ENCODE measurements at regions not wholly inside any gene's neighbourhood (a gene's known extent, or its start where the extent isn't known, plus 50 kb on each side); places are given as distances from the start of the nearest gene placed in this dataset.

GRCh38 chr6:142653710-142654420 is 291.1 kb downstream of the HIVEP2 start:
- no peak for DNase-seq
- H3K9me3 Mint-ChIP-seq: no peaks in the 10 kb centered on the region
- no peak overlapping the region for H3K27ac Mint-ChIP-seq
- H3K4me1 Mint-ChIP-seq: no peaks in the 10 kb centered on the region
- no peaks in the 10 kb centered on the region for H3K36me3 Mint-ChIP-seq (ENCODE audit: low read depth)
- peaks cover 2% of the 10 kb centered on the region for H3K27me3 Mint-ChIP-seq
- no peak overlapping the region for H3K4me3 Mint-ChIP-seq
- ChIA-PET POLR2A (no interaction called here), CTCF (no interaction called here)

GRCh38 chr6:142659661-142660060 is 285.3 kb downstream of the HIVEP2 start:
- Mint-ChIP-seq H3K4me3 (no peak overlapping the region), H3K4me1 (no peaks in the 10 kb centered on the region), H3K27me3 (no peaks in the 10 kb centered on the region), H3K27ac (no peak overlapping the region), H3K36me3 (ENCODE audit: low read depth) (peaks cover 2% of the 10 kb centered on the region), H3K9me3 (peaks cover 4% of the 10 kb centered on the region)
- ChIA-PET CTCF (no interaction called here), POLR2A (no interaction called here)
- no peak for DNase-seq

GRCh38 chr6:142665393-142665792 is 279.6 kb downstream of the HIVEP2 start:
- POLR2A ChIA-PET: no interaction called here

GRCh38 chr6:142666599-142667185 is 278.3 kb downstream of the HIVEP2 start:
- no peak for DNase-seq
- ChIA-PET POLR2A (no interaction called here), CTCF (no interaction called here)
- Mint-ChIP-seq H3K36me3 (ENCODE audit: low read depth) (peaks cover 2% of the 10 kb centered on the region), H3K4me1 (no peaks in the 10 kb centered on the region), H3K9me3 (peaks cover 6% of the 10 kb centered on the region), H3K4me3 (no peak overlapping the region), H3K27me3 (peaks cover under 1% of the 10 kb centered on the region), H3K27ac (no peak overlapping the region)

More at GRCh38 chr6:142665393-142665792, 279.6 kb downstream of the HIVEP2 start:
- DNase-seq: no peak
- CTCF ChIA-PET: no interaction called here
- Mint-ChIP-seq H3K27ac (no peak overlapping the region), H3K9me3 (peaks cover 4% of the 10 kb centered on the region), H3K4me3 (no peak overlapping the region), H3K27me3 (no peaks in the 10 kb centered on the region), H3K4me1 (no peaks in the 10 kb centered on the region), H3K36me3 (ENCODE audit: low read depth) (peaks cover 2% of the 10 kb centered on the region)

GRCh38 chr6:142669471-142670351 is 275.3 kb downstream of the HIVEP2 start:
- H3K36me3 Mint-ChIP-seq (ENCODE audit: low read depth): no peaks in the 10 kb centered on the region
- CTCF ChIA-PET: no interaction called here
- POLR2A ChIA-PET: no interaction called here
- no peaks in the 10 kb centered on the region for H3K4me1 Mint-ChIP-seq
- peaks cover 2% of the 10 kb centered on the region for H3K9me3 Mint-ChIP-seq
- DNase-seq: no peak
- H3K27ac Mint-ChIP-seq: no peak overlapping the region
- H3K4me3 Mint-ChIP-seq: no peak overlapping the region
- H3K27me3 Mint-ChIP-seq: peaks cover 11% of the 10 kb centered on the region

GRCh38 chr6:142671791-142672190 is 273.2 kb downstream of the HIVEP2 start:
- ChIA-PET CTCF (no interaction called here), POLR2A (no interaction called here)
- Mint-ChIP-seq H3K4me1 (no peaks in the 10 kb centered on the region), H3K27me3 (peaks cover 17% of the 10 kb centered on the region), H3K36me3 (ENCODE audit: low read depth) (no peaks in the 10 kb centered on the region), H3K4me3 (no peak overlapping the region), H3K9me3 (peaks cover 2% of the 10 kb centered on the region), H3K27ac (no peak overlapping the region)
- no peak for DNase-seq

- H3K36me3 Mint-ChIP-seq (ENCODE audit: low read depth): no peaks in the 10 kb centered on the region
- H3K4me1 Mint-ChIP-seq: peaks cover 3% of the 10 kb centered on the region
- H3K27ac Mint-ChIP-seq: no peak overlapping the region
- DNase-seq: no peak
- POLR2A ChIA-PET: no interaction called here
- peaks cover 2% of the 10 kb centered on the region for H3K9me3 Mint-ChIP-seq
- no peak overlapping the region for H3K4me3 Mint-ChIP-seq
- CTCF ChIA-PET: no interaction called here
- H3K27me3 Mint-ChIP-seq: peaks cover 20% of the 10 kb centered on the region
Observed at GRCh38 chr6:142675517-142675916, 269.5 kb downstream of the HIVEP2 start.

GRCh38 chr6:142676027-142676443 is 268.9 kb downstream of the HIVEP2 start:
- ChIA-PET POLR2A (no interaction called here), CTCF (no interaction called here)
- H3K9me3 Mint-ChIP-seq: peaks cover 2% of the 10 kb centered on the region
- no peak for DNase-seq
- peaks cover 20% of the 10 kb centered on the region for H3K27me3 Mint-ChIP-seq
- no peak overlapping the region for H3K4me3 Mint-ChIP-seq
- H3K36me3 Mint-ChIP-seq (ENCODE audit: low read depth): no peaks in the 10 kb centered on the region
- peaks cover 3% of the 10 kb centered on the region for H3K4me1 Mint-ChIP-seq
- no peak overlapping the region for H3K27ac Mint-ChIP-seq

- H3K27ac Mint-ChIP-seq: no peak overlapping the region
- ChIA-PET CTCF (no interaction called here), POLR2A (no interaction called here)
- no peaks in the 10 kb centered on the region for H3K9me3 Mint-ChIP-seq
- H3K36me3 Mint-ChIP-seq (ENCODE audit: low read depth): no peaks in the 10 kb centered on the region
- H3K4me1 Mint-ChIP-seq: peaks cover 3% of the 10 kb centered on the region
- H3K4me3 Mint-ChIP-seq: no peak overlapping the region
- no peak for DNase-seq
- peaks cover 19% of the 10 kb centered on the region for H3K27me3 Mint-ChIP-seq
Observed at GRCh38 chr6:142676647-142677192, 268.3 kb downstream of the HIVEP2 start.

- Mint-ChIP-seq H3K27me3 (peaks cover 9% of the 10 kb centered on the region), H3K36me3 (ENCODE audit: low read depth) (no peaks in the 10 kb centered on the region), H3K9me3 (no peaks in the 10 kb centered on the region), H3K27ac (no peak overlapping the region), H3K4me3 (no peak overlapping the region), H3K4me1 (peaks cover 3% of the 10 kb centered on the region)
- ChIA-PET POLR2A (no interaction called here), CTCF (interaction anchor here (0.7 to 2.0 kb wide), 3 partner anchors 9 to 654 kb away, joined by 3 to 5 read pairs (median 3); no protein-coding TSS in a partner anchor)
- DNase-seq: no peak
Observed at GRCh38 chr6:142679907-142680700, 264.9 kb downstream of the HIVEP2 start.

GRCh38 chr6:142681099-142681498 is 263.9 kb downstream of the HIVEP2 start:
- H3K27me3 Mint-ChIP-seq: peaks cover 4% of the 10 kb centered on the region
- POLR2A ChIA-PET: no interaction called here
- no peak overlapping the region for H3K4me3 Mint-ChIP-seq
- CTCF ChIA-PET: interaction anchor here (1.4 kb wide), 1 partner anchor 8 kb away, joined by 3 read pairs; no protein-coding TSS in a partner anchor
- no peaks in the 10 kb centered on the region for H3K9me3 Mint-ChIP-seq
- DNase-seq: no peak
- no peaks in the 10 kb centered on the region for H3K36me3 Mint-ChIP-seq (ENCODE audit: low read depth)
- H3K27ac Mint-ChIP-seq: no peak overlapping the region
- peaks cover 3% of the 10 kb centered on the region for H3K4me1 Mint-ChIP-seq

- Mint-ChIP-seq H3K27me3 (peaks cover 2% of the 10 kb centered on the region), H3K4me3 (no peak overlapping the region), H3K27ac (no peak overlapping the region), H3K9me3 (no peaks in the 10 kb centered on the region), H3K4me1 (peaks cover 3% of the 10 kb centered on the region), H3K36me3 (ENCODE audit: low read depth) (no peaks in the 10 kb centered on the region)
- CTCF ChIA-PET: interaction anchor here (0.8 to 1.6 kb wide), 2 partner anchors 9 to 344 kb away, joined by 3 to 4 read pairs; no protein-coding TSS in a partner anchor
- DNase-seq: no peak
- POLR2A ChIA-PET: no interaction called here
Observed at GRCh38 chr6:142682985-142683384, 262.0 kb downstream of the HIVEP2 start.

Data from activated CD4-positive, alpha-beta memory T cell treated with anti-CD3 and anti-CD28 coated beads, Interleukin-2, amount 10 ng/mL, durations not matched to agents 7 days and 5 days (primary cell).